Endothelial cell of umbilical vein (primary cell): ENCODE measurements at regions not wholly inside any gene's neighbourhood (a gene's known extent, or its start where the extent isn't known, plus 50 kb on each side); places are given as distances from the start of the nearest gene placed in this dataset.

ENCODE experiments used
- BruUV-seq: library from RNA; stranded (reverse); fragments of 400-500 nt; replicated peaks from 2 replicates; lab custom pipeline; 2021; lab: Mats Ljungman, UMichigan
- CTCF ChIA-PET: fragments of 300-600, 350-600 bp; sonication (Branson Sonifier 250); formaldehyde crosslinking; loops from one replicate; lab custom pipeline; 2021; ENCODE audit warnings: antibody characterized with exemption, inconsistent platforms; lab: Charles Lee
- POLR2A ChIA-PET: fragments of 300-600, 350-600 bp; sonication (Branson Sonifier 250); formaldehyde crosslinking; loops from one replicate; lab custom pipeline; 2021; ENCODE audit warnings: antibody characterized with exemption, inconsistent platforms; lab: Charles Lee
- DNase-seq: peaks from one replicate; pipeline ENCODE4 v3.0.0-alpha.2; 2011; ENCODE audit warnings: low read depth, low spot score
- FAIRE-seq: peaks from 2 replicates; lab custom pipeline; 2011; peaks lifted over from hg19 to GRCh38; lab: Jason Lieb, UNC
- H2AFZ ChIP-seq: 2 replicates; pipeline ENCODE4 v1.6.0; 2012; ENCODE audit warnings: low read depth, low read length, control low read depth, inconsistent platforms
- H3K27ac ChIP-seq: 2 replicates; pipeline ENCODE4 v1.5.1; 2011; ENCODE audit warnings: low read depth, mild to moderate bottlenecking, control low read depth, low read length, moderate library complexity; ENCODE audit not compliant: insufficient read depth
- H3K27me3 ChIP-seq, 2 experiments: 2 replicates each; pipeline versions ENCODE4 v1.6.0 to v1.6.1; 2011; ENCODE audit warnings: low read length in 2 of 2, mixed read lengths in 1 of 2; ENCODE audit not compliant: control insufficient read depth in 2 of 2, insufficient read depth in 2 of 2
- H3K36me3 ChIP-seq, 2 experiments: 2 replicates in 1 of 2; 3 replicates in 1 of 2; pipeline ENCODE4 v1.5.1; 2011; ENCODE audit warnings: low read length in 2 of 2, mild to moderate bottlenecking in 1 of 2, moderate library complexity in 1 of 2; ENCODE audit not compliant: control insufficient read depth in 2 of 2, insufficient read depth in 2 of 2; ENCODE audit errors: extremely low read depth in 1 of 2
- H3K4me1 ChIP-seq: 3 replicates; pipeline ENCODE4 v1.5.1; 2011; ENCODE audit warnings: mild to moderate bottlenecking, low read length; ENCODE audit not compliant: control insufficient read depth, insufficient read depth; ENCODE audit errors: extremely low read depth
- H3K4me2 ChIP-seq: 2 replicates; pipeline ENCODE4 v1.6.1; 2011; ENCODE audit warnings: low read length, control low read depth, mixed read lengths; ENCODE audit not compliant: insufficient read depth
- H3K4me3 ChIP-seq, 3 experiments: fragments of 200-600 bp in 1 of 3; sonication (generic), shearing (Covaris generic) in 1 of 3; replicated peaks in 1 of 3; 2 replicates each; pipeline ENCODE4 v1.5.1; 2011 to 2016; ENCODE audit warnings: control low read depth in 3 of 3, low read length in 3 of 3, mild to moderate bottlenecking in 2 of 3, inconsistent platforms in 1 of 3, low read depth in 1 of 3, moderate library complexity in 1 of 3; ENCODE audit not compliant: insufficient read depth in 1 of 3
- H3K79me2 ChIP-seq: 2 replicates; pipeline ENCODE4 v1.6.0; 2012; ENCODE audit warnings: low read length, inconsistent platforms; ENCODE audit not compliant: control insufficient read depth, insufficient read depth
- H3K9ac ChIP-seq: replicated peaks from 2 replicates; pipeline ENCODE3; 2011; ENCODE audit warnings: low read length, control low read depth; ENCODE audit not compliant: insufficient read depth; ENCODE audit errors: extremely low read depth
- H3K9me1 ChIP-seq: replicated peaks from 3 replicates; pipeline ENCODE4 v1.6.0; 2011; ENCODE audit warnings: mild to moderate bottlenecking, low read length; ENCODE audit not compliant: control insufficient read depth, insufficient read depth; ENCODE audit errors: extremely low read depth
- H3K9me3 ChIP-seq: replicated peaks from 2 replicates; pipeline ENCODE4 v1.5.1; 2012; ENCODE audit warnings: low read length, inconsistent platforms; ENCODE audit not compliant: control insufficient read depth, insufficient read depth
- H4K20me1 ChIP-seq: replicated peaks from 2 replicates; pipeline ENCODE3; 2011; ENCODE audit warnings: mild to moderate bottlenecking, low read length; ENCODE audit not compliant: control insufficient read depth, insufficient read depth; ENCODE audit errors: extremely low read depth
- CTCF ChIP-seq, 2 donors: IDR thresholded peaks; 1 replicate in 1 of 2; 2 replicates in 1 of 2; pipeline ENCODE4 v1.5.1; 2011; ENCODE audit warnings: low read length in 2 of 2, mild to moderate bottlenecking in 2 of 2, moderate library complexity in 2 of 2, control low read depth in 1 of 2, inconsistent platforms in 1 of 2, low read depth in 1 of 2; ENCODE audit not compliant: insufficient read depth in 1 of 2; ENCODE audit errors: extremely low read depth in 1 of 2
- EZH2 ChIP-seq: IDR thresholded peaks from 2 replicates; pipeline ENCODE4 v1.6.1; 2012; ENCODE audit warnings: borderline replicate concordance, low read depth, mild to moderate bottlenecking, moderate library complexity, low read length, inconsistent platforms; ENCODE audit not compliant: severe bottlenecking
- FOS ChIP-seq: IDR thresholded peaks from 2 replicates; pipeline ENCODE4 v1.6.1; 2011; ENCODE audit warnings: mild to moderate bottlenecking, low read length, moderate library complexity, borderline replicate concordance; ENCODE audit not compliant: insufficient read depth
- GATA2 ChIP-seq: IDR thresholded peaks from 2 replicates; pipeline ENCODE4 v1.7.0; 2011; ENCODE audit warnings: low read depth, mild to moderate bottlenecking, moderate library complexity, mixed read lengths, low read length; ENCODE audit not compliant: insufficient read length, insufficient read depth
- JUN ChIP-seq: IDR thresholded peaks from 2 replicates; pipeline ENCODE4 v1.6.1; 2011; ENCODE audit warnings: borderline replicate concordance, low read depth; ENCODE audit not compliant: insufficient read length, insufficient read depth
- MYC ChIP-seq: IDR thresholded peaks from one replicate; pipeline ENCODE4 v1.6.1; 2011; ENCODE audit warnings: mild to moderate bottlenecking, low read depth, low read length
- POLR2A ChIP-seq: IDR thresholded peaks from 2 replicates; pipeline ENCODE4 v1.6.1; 2012; ENCODE audit warnings: low read depth, mild to moderate bottlenecking, control low read depth, low read length
- POLR2AphosphoS5 ChIP-seq: IDR thresholded peaks from 2 replicates; pipeline ENCODE4 v1.6.1; 2012; ENCODE audit warnings: low read depth, mild to moderate bottlenecking, control low read depth, low read length, moderate library complexity; ENCODE audit not compliant: insufficient read depth
- dilution Hi-C: fragments of 300-500 bp; cut with MboI; formaldehyde crosslinking; loops from one replicate; pipeline ENCODE4 v1.15.0; 2019; ENCODE audit warnings: low sequenced_read_pairs; ENCODE audit not compliant: extremely low pct_ligation_motif_present
- intact Hi-C: fragments of 100-400 bp; cut with micrococcal nuclease; formaldehyde crosslinking; loops from one replicate; pipeline ENCODE4 v1.10.0; 2022
- TF ChIP-seq, protein P1 (sequence below): IDR thresholded peaks from 2 replicates; pipeline ENCODE4 v1.6.1; 2011; ENCODE audit not compliant: insufficient read depth, insufficient read length

GRCh38 chr2:130251873-130252620 is 53.8 kb upstream of the TUBA3E start:
- Histone ChIP-seq H3K9me3 (no peaks in the 10 kb centered on the region), H3K36me3 (no peaks in the 10 kb centered on the region), H3K4me3 (no peak overlapping the region), H4K20me1 (no peaks in the 10 kb centered on the region), H3K27ac (no peak overlapping the region), H3K79me2 (no peaks in the 10 kb centered on the region), H3K27me3 (peaks cover 12 to 23% of the 10 kb centered on the region in 2 experiments), H3K4me1 (no peaks in the 10 kb centered on the region), H3K9me1 (no peaks in the 10 kb centered on the region), H3K4me2 (no peak overlapping the region), H3K9ac (no peak overlapping the region), H2AFZ (no peak overlapping the region)
- dilution Hi-C loops (no loop called here), intact Hi-C loops (no loop called here)
- POLR2A ChIA-PET: no interaction called here
- no TSS peak for BruUV-seq
- DNase-seq (no peak), FAIRE-seq (no peak)
- CTCF ChIA-PET: no interaction called here
- no peak for TF ChIP-seq GATA2
- TF ChIP-seq, protein P1, sequence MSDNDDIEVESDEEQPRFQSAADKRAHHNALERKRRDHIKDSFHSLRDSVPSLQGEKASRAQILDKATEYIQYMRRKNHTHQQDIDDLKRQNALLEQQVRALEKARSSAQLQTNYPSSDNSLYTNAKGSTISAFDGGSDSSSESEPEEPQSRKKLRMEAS: no peak
- no peak for TF ChIP-seq JUN
- TF ChIP-seq POLR2A: no peak
- no peak for TF ChIP-seq FOS
- TF ChIP-seq EZH2: no peak
- no peak for TF ChIP-seq CTCF (IDR thresholded peaks at IDR 0.05; ENCODE audit: extremely low read depth in 1 of 2, insufficient read depth in 1 of 2, low read depth in 1 of 2, low read length in 2 of 2)
- TF ChIP-seq MYC: no peak
- no peak for TF ChIP-seq POLR2AphosphoS5
